ENCODE measurements at regions not wholly inside any gene's neighbourhood (a gene's known extent, or its start where the extent isn't known, plus 50 kb on each side); places are given as distances from the start of the nearest gene placed in this dataset.

DNA sequence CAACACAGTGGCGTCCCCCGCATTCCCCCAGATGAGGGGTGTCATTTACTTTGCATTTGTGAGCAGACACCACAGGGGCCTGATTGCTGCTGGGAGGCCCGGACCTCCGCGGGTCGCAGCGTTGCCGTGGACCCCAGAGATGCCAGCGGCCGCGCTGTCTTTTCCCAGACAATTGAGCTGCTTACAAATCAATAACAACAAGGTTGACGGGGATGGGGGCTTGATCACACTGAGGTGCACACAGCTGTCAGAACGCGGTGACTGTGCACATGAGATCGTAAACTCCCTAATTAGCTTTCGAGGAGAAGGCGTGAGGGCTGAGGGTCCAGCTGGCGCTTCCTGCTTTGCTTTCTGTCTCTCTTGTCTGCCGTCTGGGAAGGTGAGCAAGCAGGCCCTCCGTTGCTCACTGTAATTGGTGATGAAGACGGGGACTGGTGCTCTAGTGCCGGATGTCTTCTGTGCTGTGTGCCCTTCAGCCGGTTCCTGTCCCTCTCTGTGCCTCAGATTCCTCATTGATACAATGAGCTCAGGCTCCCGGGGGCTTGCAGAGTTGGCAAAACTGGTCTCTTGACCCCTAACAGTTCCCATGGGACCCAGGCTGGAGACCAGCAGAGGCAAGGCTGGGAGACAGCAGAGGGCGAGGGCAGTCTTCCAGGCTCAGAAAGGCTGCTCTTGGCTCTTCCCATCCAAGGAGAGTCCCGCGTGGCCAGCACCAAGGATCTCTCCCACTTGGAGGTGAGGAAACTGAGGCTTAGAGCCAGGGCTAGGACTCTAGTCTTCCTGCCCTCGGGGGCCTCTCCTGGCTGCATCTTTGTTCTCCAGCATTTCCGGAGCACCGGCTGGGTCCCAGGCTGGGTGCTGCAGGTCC lies 126.0 kb upstream of the PMEPA1 start:
- no peak overlapping the region for H2AK5ac ChIP-seq (ENCODE audit: low read length)
- H3K9me3 ChIP-seq (ENCODE audit: insufficient read depth, low read depth, low read length), result no peaks in the 10 kb centered on the region
- H4K8ac ChIP-seq (ENCODE audit: low read depth, low read length), result no peak overlapping the region
- H3K4me1 ChIP-seq (ENCODE audit: control insufficient read depth in 1 of 2, insufficient read depth in 2 of 2, low read length in 2 of 2), result no peaks in the 10 kb centered on the region
- no peak overlapping the region for H3K23ac ChIP-seq (ENCODE audit: low read length)
- DNase-seq, result peak in 1 of 2 donors; percentile 4
- H2BK12ac ChIP-seq (ENCODE audit: low read length), result no peak overlapping the region
- no peaks in the 10 kb centered on the region for H3K79me1 ChIP-seq (ENCODE audit: low read length)
- H3K18ac ChIP-seq (ENCODE audit: low read length), result no peak overlapping the region
- H2BK5ac ChIP-seq (ENCODE audit: low read depth, low read length, poor library complexity), result no peak overlapping the region
- no peak overlapping the region for H3K4me2 ChIP-seq (ENCODE audit: low read length)
- no peak overlapping the region for H3K27ac ChIP-seq (ENCODE audit: low read depth, low read length)
- no peaks in the 10 kb centered on the region for H3K79me2 ChIP-seq (ENCODE audit: control insufficient read depth, insufficient read depth, low read length, poor library complexity)
- H2AFZ ChIP-seq (ENCODE audit: insufficient read depth, low read length, poor library complexity), result no peak overlapping the region
- H4K91ac ChIP-seq (ENCODE audit: low read depth, low read length), result no peak overlapping the region
- no peak overlapping the region for H4K12ac ChIP-seq (ENCODE audit: low read depth, low read length)
- H3K14ac ChIP-seq (ENCODE audit: low read length), result no peak overlapping the region
- no peak overlapping the region for H3K9ac ChIP-seq (ENCODE audit: low read length)
- H3K27me3 ChIP-seq (ENCODE audit: insufficient read depth, low read length), result no peaks in the 10 kb centered on the region
- no peak overlapping the region for H3K4me3 ChIP-seq (ENCODE audit: low read depth, low read length)
- H3K4ac ChIP-seq (ENCODE audit: low read depth, low read length), result no peak overlapping the region
- no CpG with 5 or more reads among the region's 30 CpGs for WGBS (ENCODE audit: extremely low coverage, insufficient coverage, insufficient read length)
- H2BK120ac ChIP-seq (ENCODE audit: insufficient read depth, low read length, poor library complexity), result no peak overlapping the region
- H3K36me3 ChIP-seq (ENCODE audit: control insufficient read depth in 1 of 2, insufficient read depth in 2 of 2, low read length in 2 of 2), result no peaks in the 10 kb centered on the region

DNA sequence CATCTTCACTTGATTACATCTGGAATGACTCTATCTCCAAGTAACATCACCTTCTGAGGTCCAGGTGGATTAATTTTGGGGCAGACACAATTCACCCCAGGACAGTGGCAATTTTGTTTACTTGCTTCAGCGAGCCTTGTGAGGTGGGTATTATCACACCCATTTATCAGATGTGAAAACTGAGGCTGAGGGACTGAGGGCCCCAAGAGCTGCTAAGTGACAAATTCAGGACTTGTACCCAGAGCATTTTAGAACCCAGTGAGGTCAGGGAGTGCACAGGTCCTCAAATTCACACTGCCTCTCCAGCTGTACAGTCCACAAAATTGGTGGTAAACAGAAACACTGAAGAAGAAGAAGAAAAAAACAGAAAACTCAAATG lies 125.2 kb upstream of the PMEPA1 start:
- WGBS (ENCODE audit: extremely low coverage, insufficient coverage, insufficient read length), result no CpG with 5 or more reads among the region's 1 CpG
- no peak overlapping the region for H4K8ac ChIP-seq (ENCODE audit: low read depth, low read length)
- no peaks in the 10 kb centered on the region for H3K79me2 ChIP-seq (ENCODE audit: control insufficient read depth, insufficient read depth, low read length, poor library complexity)
- no peak overlapping the region for H4K12ac ChIP-seq (ENCODE audit: low read depth, low read length)
- H3K23ac ChIP-seq (ENCODE audit: low read length), result no peak overlapping the region
- no peaks in the 10 kb centered on the region for H3K79me1 ChIP-seq (ENCODE audit: low read length)
- H2BK5ac ChIP-seq (ENCODE audit: low read depth, low read length, poor library complexity), result no peak overlapping the region
- H3K9me3 ChIP-seq (ENCODE audit: insufficient read depth, low read depth, low read length), result no peaks in the 10 kb centered on the region
- H3K18ac ChIP-seq (ENCODE audit: low read length), result no peak overlapping the region
- H4K91ac ChIP-seq (ENCODE audit: low read depth, low read length), result no peak overlapping the region
- H3K4me3 ChIP-seq (ENCODE audit: low read depth, low read length), result no peak overlapping the region
- H3K14ac ChIP-seq (ENCODE audit: low read length), result no peak overlapping the region
- H2BK120ac ChIP-seq (ENCODE audit: insufficient read depth, low read length, poor library complexity), result no peak overlapping the region
- H3K36me3 ChIP-seq (ENCODE audit: control insufficient read depth in 1 of 2, insufficient read depth in 2 of 2, low read length in 2 of 2), result no peaks in the 10 kb centered on the region
- H3K27ac ChIP-seq (ENCODE audit: low read depth, low read length), result no peak overlapping the region
- no peak for DNase-seq
- no peaks in the 10 kb centered on the region for H3K4me1 ChIP-seq (ENCODE audit: control insufficient read depth in 1 of 2, insufficient read depth in 2 of 2, low read length in 2 of 2)
- H3K9ac ChIP-seq (ENCODE audit: low read length), result no peak overlapping the region
- no peak overlapping the region for H3K4me2 ChIP-seq (ENCODE audit: low read length)
- H2BK12ac ChIP-seq (ENCODE audit: low read length), result no peak overlapping the region
- no peak overlapping the region for H3K4ac ChIP-seq (ENCODE audit: low read depth, low read length)
- no peak overlapping the region for H2AFZ ChIP-seq (ENCODE audit: insufficient read depth, low read length, poor library complexity)
- no peak overlapping the region for H2AK5ac ChIP-seq (ENCODE audit: low read length)
- H3K27me3 ChIP-seq (ENCODE audit: insufficient read depth, low read length), result no peaks in the 10 kb centered on the region

GRCh38 chr20:57834306-57835073 lies 124.7 kb upstream of the PMEPA1 start:
- Histone ChIP-seq H2BK120ac (ENCODE audit: insufficient read depth, low read length, poor library complexity) (no peak overlapping the region), H3K18ac (ENCODE audit: low read length) (no peak overlapping the region), H3K23ac (ENCODE audit: low read length) (no peak overlapping the region), H4K8ac (ENCODE audit: low read depth, low read length) (no peak overlapping the region), H4K12ac (ENCODE audit: low read depth, low read length) (no peak overlapping the region), H2AFZ (ENCODE audit: insufficient read depth, low read length, poor library complexity) (no peak overlapping the region), H3K27ac (ENCODE audit: low read depth, low read length) (no peak overlapping the region), H3K9me3 (ENCODE audit: insufficient read depth, low read depth, low read length) (no peaks in the 10 kb centered on the region), H3K27me3 (ENCODE audit: insufficient read depth, low read length) (no peaks in the 10 kb centered on the region), H2BK12ac (ENCODE audit: low read length) (no peak overlapping the region), H3K79me2 (ENCODE audit: control insufficient read depth, insufficient read depth, low read length, poor library complexity) (no peaks in the 10 kb centered on the region), H3K4me1 (ENCODE audit: control insufficient read depth in 1 of 2, insufficient read depth in 2 of 2, low read length in 2 of 2) (no peaks in the 10 kb centered on the region), H3K9ac (ENCODE audit: low read length) (no peak overlapping the region), H4K91ac (ENCODE audit: low read depth, low read length) (no peak overlapping the region), H3K36me3 (ENCODE audit: control insufficient read depth in 1 of 2, insufficient read depth in 2 of 2, low read length in 2 of 2) (no peaks in the 10 kb centered on the region), H3K79me1 (ENCODE audit: low read length) (no peaks in the 10 kb centered on the region), H3K4me3 (ENCODE audit: low read depth, low read length) (no peak overlapping the region), H3K4ac (ENCODE audit: low read depth, low read length) (no peak overlapping the region), H3K4me2 (ENCODE audit: low read length) (no peak overlapping the region), H2AK5ac (ENCODE audit: low read length) (no peak overlapping the region), H3K14ac (ENCODE audit: low read length) (no peak overlapping the region), H2BK5ac (ENCODE audit: low read depth, low read length, poor library complexity) (no peak overlapping the region)
- no CpG with 5 or more reads among the region's 17 CpGs for WGBS (ENCODE audit: extremely low coverage, insufficient coverage, insufficient read length)
- no peak for DNase-seq

DNA sequence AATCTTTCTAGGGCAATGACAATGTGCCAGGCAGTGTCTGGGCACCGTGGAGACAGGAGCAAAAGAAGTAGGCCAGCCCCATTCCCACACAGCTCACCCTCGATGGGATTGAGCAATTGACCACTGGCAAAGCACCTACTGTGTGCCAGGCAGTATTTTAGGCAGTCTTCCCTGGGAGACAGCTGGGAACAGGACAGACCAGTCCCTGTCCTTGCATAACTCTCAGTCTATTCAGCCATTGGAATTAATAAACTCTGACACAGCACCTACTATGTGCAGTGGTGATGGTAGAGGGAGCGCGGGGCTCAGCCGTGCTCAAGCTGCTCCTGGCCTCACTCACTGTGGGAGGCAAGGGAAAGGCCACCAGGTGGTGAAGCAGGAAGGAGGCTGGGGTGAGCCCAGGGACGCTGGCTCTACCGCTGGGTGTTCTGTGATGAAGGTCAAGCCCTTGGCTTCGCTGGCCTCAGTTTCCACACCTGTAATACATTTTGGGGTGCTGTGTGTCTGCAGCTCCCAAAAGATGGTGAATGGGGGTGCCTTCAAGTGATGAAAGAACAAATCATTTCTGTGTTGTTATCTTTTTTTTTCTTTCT lies 122.3 kb upstream of the PMEPA1 start:
- no peak overlapping the region for H2AFZ ChIP-seq (ENCODE audit: insufficient read depth, low read length, poor library complexity)
- no peaks in the 10 kb centered on the region for H3K4me1 ChIP-seq (ENCODE audit: control insufficient read depth in 1 of 2, insufficient read depth in 2 of 2, low read length in 2 of 2)
- no peaks in the 10 kb centered on the region for H3K9me3 ChIP-seq (ENCODE audit: insufficient read depth, low read depth, low read length)
- no peak overlapping the region for H4K8ac ChIP-seq (ENCODE audit: low read depth, low read length)
- H4K12ac ChIP-seq (ENCODE audit: low read depth, low read length), result no peak overlapping the region
- no peaks in the 10 kb centered on the region for H3K36me3 ChIP-seq (ENCODE audit: control insufficient read depth in 1 of 2, insufficient read depth in 2 of 2, low read length in 2 of 2)
- H3K79me1 ChIP-seq (ENCODE audit: low read length), result no peaks in the 10 kb centered on the region
- H3K9ac ChIP-seq (ENCODE audit: low read length), result no peak overlapping the region
- WGBS (ENCODE audit: extremely low coverage, insufficient coverage, insufficient read length), result no CpG with 5 or more reads among the region's 8 CpGs
- no peak overlapping the region for H2BK5ac ChIP-seq (ENCODE audit: low read depth, low read length, poor library complexity)
- H3K27me3 ChIP-seq (ENCODE audit: insufficient read depth, low read length), result no peaks in the 10 kb centered on the region
- no peak overlapping the region for H3K23ac ChIP-seq (ENCODE audit: low read length)
- no peak overlapping the region for H3K27ac ChIP-seq (ENCODE audit: low read depth, low read length)
- H3K18ac ChIP-seq (ENCODE audit: low read length), result no peak overlapping the region
- no peak overlapping the region for H4K91ac ChIP-seq (ENCODE audit: low read depth, low read length)
- no peak for DNase-seq
- H2BK120ac ChIP-seq (ENCODE audit: insufficient read depth, low read length, poor library complexity), result no peak overlapping the region
- H2AK5ac ChIP-seq (ENCODE audit: low read length), result no peak overlapping the region
- no peaks in the 10 kb centered on the region for H3K79me2 ChIP-seq (ENCODE audit: control insufficient read depth, insufficient read depth, low read length, poor library complexity)
- H2BK12ac ChIP-seq (ENCODE audit: low read length), result no peak overlapping the region
- no peak overlapping the region for H3K4me3 ChIP-seq (ENCODE audit: low read depth, low read length)
- H3K14ac ChIP-seq (ENCODE audit: low read length), result no peak overlapping the region
- H3K4ac ChIP-seq (ENCODE audit: low read depth, low read length), result no peak overlapping the region
- no peak overlapping the region for H3K4me2 ChIP-seq (ENCODE audit: low read length)
